ENCODE measurements at regions not wholly inside any gene's neighbourhood (a gene's known extent, or its start where the extent isn't known, plus 50 kb on each side); places are given as distances from the start of the nearest gene placed in this dataset.
A peak's percentile ranks its signal among the peaks of the same experiment; 100 is the strongest.

DNA sequence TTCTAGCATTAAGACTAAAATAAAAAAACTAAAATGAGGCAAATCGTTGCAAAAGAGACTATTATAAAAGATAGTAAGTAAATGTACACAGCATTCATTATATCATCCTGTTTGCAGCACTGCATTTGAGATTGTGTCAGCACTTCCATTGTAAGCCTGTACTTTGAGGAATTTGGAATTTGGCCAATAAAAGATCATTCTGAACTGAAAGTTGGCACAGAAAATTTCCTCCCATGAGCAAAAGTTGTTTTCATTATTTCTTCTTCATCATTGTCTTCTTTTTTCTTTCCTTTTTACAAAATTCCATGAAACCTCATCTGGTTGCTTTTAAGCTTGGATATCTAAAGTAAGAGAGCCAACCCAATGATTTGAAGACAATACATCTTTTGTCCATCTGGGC is 199.3 kb upstream of the ADAMTSL1 start:
- no peaks in the 10 kb centered on the region for H3K36me3 ChIP-seq (ENCODE audit: control insufficient read depth in 2 of 2, extremely low read depth in 1 of 2, insufficient read depth in 2 of 2, low read length in 2 of 2)
- FAIRE-seq (peak; percentile 75), DNase-seq (ENCODE audit: low read depth, low spot score) (peak; percentile 89)
- intact Hi-C loops (cut with micrococcal nuclease) (no loop called here), dilution Hi-C loops (cut with MboI; ENCODE audit: extremely low pct_ligation_motif_present, low sequenced_read_pairs) (loop anchor here (25.0 kb wide), 1 partner anchor 163 kb away; no protein-coding TSS in a partner anchor)
- no TSS peak for BruUV-seq (replicated peaks)
- H2AFZ ChIP-seq (ENCODE audit: low read depth, low read length) = no peak overlapping the region
- ChIA-PET CTCF (interaction anchor here (1.4 to 1.7 kb wide), 2 partner anchors 10 to 19 kb away, joined by 3 to 5 read pairs; no protein-coding TSS in a partner anchor), POLR2A (no interaction called here)
- no peak for TF ChIP-seq MAX (IDR thresholded peaks at IDR 0.05; ENCODE audit: insufficient read depth, insufficient read length)
- TF ChIP-seq MYC (IDR thresholded peaks at IDR 0.05; ENCODE audit: low read depth, low read length) = no peak
- no peak for TF ChIP-seq CTCF (IDR thresholded peaks at IDR 0.05; ENCODE audit: extremely low read depth in 1 of 2, insufficient read depth in 1 of 2, low read depth in 1 of 2, low read length in 2 of 2)
- TF ChIP-seq POLR2A (IDR thresholded peaks at IDR 0.05; ENCODE audit: low read depth, low read length) = no peak
- no peak overlapping the region for H3K9ac ChIP-seq (replicated peaks; ENCODE audit: extremely low read depth, insufficient read depth, low read length)
- H3K9me1 ChIP-seq (replicated peaks; ENCODE audit: control insufficient read depth, extremely low read depth, insufficient read depth, low read length) = no peaks in the 10 kb centered on the region
- peaks cover 10% of the 10 kb centered on the region for H3K4me1 ChIP-seq (ENCODE audit: control insufficient read depth, extremely low read depth, insufficient read depth, low read length)
- no peak overlapping the region for H3K4me3 ChIP-seq (replicated peaks in 1 of 3; ENCODE audit: insufficient read depth in 1 of 3, low read depth in 1 of 3, low read length in 3 of 3)
- H4K20me1 ChIP-seq (replicated peaks; ENCODE audit: control insufficient read depth, extremely low read depth, insufficient read depth, low read length) = no peaks in the 10 kb centered on the region
- H3K4me2 ChIP-seq (ENCODE audit: insufficient read depth, low read length) = peak overlapping the region; percentile 52
- H3K27me3 ChIP-seq (ENCODE audit: control insufficient read depth in 2 of 2, insufficient read depth in 2 of 2, low read length in 2 of 2) = no peaks in the 10 kb centered on the region
- no peaks in the 10 kb centered on the region for H3K9me3 ChIP-seq (replicated peaks; ENCODE audit: control insufficient read depth, insufficient read depth, low read length)
- H3K79me2 ChIP-seq (ENCODE audit: control insufficient read depth, insufficient read depth, low read length) = no peaks in the 10 kb centered on the region
- H3K27ac ChIP-seq (ENCODE audit: insufficient read depth, low read depth, low read length) = peak overlapping the region; percentile 11

DNA sequence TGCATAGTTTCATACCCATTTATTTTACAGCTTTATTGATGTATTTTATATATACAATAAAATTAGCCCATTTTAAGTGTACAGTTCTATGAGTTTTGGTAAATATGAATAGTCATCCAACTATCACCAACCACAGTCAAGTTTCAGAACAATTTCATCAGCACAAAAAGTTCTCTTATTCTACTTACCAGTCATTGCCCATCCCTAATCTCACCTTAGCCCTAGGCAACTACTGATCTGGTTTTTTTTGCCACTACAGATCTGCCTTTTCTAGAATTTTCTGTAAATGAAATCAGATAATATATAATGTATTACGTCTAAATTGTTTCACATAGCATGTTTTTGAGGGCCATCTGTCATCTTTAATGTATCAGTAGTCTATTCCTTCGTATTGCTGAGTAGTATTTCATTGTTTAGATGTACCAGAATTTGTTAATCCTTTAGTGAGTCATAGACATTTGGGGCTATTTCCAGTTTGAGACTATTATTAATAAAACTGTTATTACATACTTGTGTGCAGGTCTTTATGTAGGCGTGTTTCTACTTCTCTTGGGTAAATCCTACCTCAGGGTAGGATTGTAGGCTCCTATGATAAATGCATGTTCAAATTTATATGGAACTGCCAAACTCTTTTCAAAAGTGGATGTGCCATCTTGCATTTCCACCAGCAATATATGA is 198.5 kb upstream of the ADAMTSL1 start:
- FAIRE-seq (no peak), DNase-seq (ENCODE audit: low read depth, low spot score) (no peak)
- TF ChIP-seq MYC (IDR thresholded peaks at IDR 0.05; ENCODE audit: low read depth, low read length) (no peak), MAX (IDR thresholded peaks at IDR 0.05; ENCODE audit: insufficient read depth, insufficient read length) (no peak), JUN (IDR thresholded peaks at IDR 0.05; ENCODE audit: borderline replicate concordance, insufficient read depth, insufficient read length, low read depth) (no peak), GATA2 (IDR thresholded peaks at IDR 0.05; ENCODE audit: insufficient read depth, insufficient read length, low read depth, low read length) (no peak), CTCF (IDR thresholded peaks at IDR 0.05; ENCODE audit: extremely low read depth in 1 of 2, insufficient read depth in 1 of 2, low read depth in 1 of 2, low read length in 2 of 2) (no peak), POLR2A (IDR thresholded peaks at IDR 0.05; ENCODE audit: low read depth, low read length) (no peak), EZH2 (IDR thresholded peaks at IDR 0.05; ENCODE audit: borderline replicate concordance, low read depth, low read length, severe bottlenecking) (no peak), POLR2AphosphoS5 (IDR thresholded peaks at IDR 0.05; ENCODE audit: insufficient read depth, low read depth, low read length) (no peak), FOS (IDR thresholded peaks at IDR 0.05; ENCODE audit: borderline replicate concordance, insufficient read depth, low read length) (no peak)
- H3K79me2 ChIP-seq (ENCODE audit: control insufficient read depth, insufficient read depth, low read length) = no peaks in the 10 kb centered on the region
- no peaks in the 10 kb centered on the region for H3K9me3 ChIP-seq (replicated peaks; ENCODE audit: control insufficient read depth, insufficient read depth, low read length)
- H3K9me1 ChIP-seq (replicated peaks; ENCODE audit: control insufficient read depth, extremely low read depth, insufficient read depth, low read length) = no peaks in the 10 kb centered on the region
- H3K36me3 ChIP-seq (ENCODE audit: control insufficient read depth in 2 of 2, extremely low read depth in 1 of 2, insufficient read depth in 2 of 2, low read length in 2 of 2) = no peaks in the 10 kb centered on the region
- no peak overlapping the region for H3K27ac ChIP-seq (ENCODE audit: insufficient read depth, low read depth, low read length)
- no peaks in the 10 kb centered on the region for H3K27me3 ChIP-seq (ENCODE audit: control insufficient read depth in 2 of 2, insufficient read depth in 2 of 2, low read length in 2 of 2)
- H3K9ac ChIP-seq (replicated peaks; ENCODE audit: extremely low read depth, insufficient read depth, low read length) = no peak overlapping the region
- H3K4me3 ChIP-seq (replicated peaks in 1 of 3; ENCODE audit: insufficient read depth in 1 of 3, low read depth in 1 of 3, low read length in 3 of 3) = no peak overlapping the region
- H3K4me2 ChIP-seq (ENCODE audit: insufficient read depth, low read length) = no peak overlapping the region
- H2AFZ ChIP-seq (ENCODE audit: low read depth, low read length) = no peak overlapping the region
- BruUV-seq (replicated peaks) = no TSS peak
- ChIA-PET POLR2A (no interaction called here), CTCF (interaction anchor here (1.4 to 1.7 kb wide), 2 partner anchors 11 to 20 kb away, joined by 3 to 5 read pairs; no protein-coding TSS in a partner anchor)
- dilution Hi-C loops (cut with MboI; ENCODE audit: extremely low pct_ligation_motif_present, low sequenced_read_pairs) = no loop called here
- peaks cover 10% of the 10 kb centered on the region for H3K4me1 ChIP-seq (ENCODE audit: control insufficient read depth, extremely low read depth, insufficient read depth, low read length)
- H4K20me1 ChIP-seq (replicated peaks; ENCODE audit: control insufficient read depth, extremely low read depth, insufficient read depth, low read length) = no peaks in the 10 kb centered on the region
- intact Hi-C loops (cut with micrococcal nuclease) = no loop called here
